ENCODE measurements at regions not wholly inside any gene's neighbourhood (a gene's known extent, or its start where the extent isn't known, plus 50 kb on each side); places are given as distances from the start of the nearest gene placed in this dataset.

DNA sequence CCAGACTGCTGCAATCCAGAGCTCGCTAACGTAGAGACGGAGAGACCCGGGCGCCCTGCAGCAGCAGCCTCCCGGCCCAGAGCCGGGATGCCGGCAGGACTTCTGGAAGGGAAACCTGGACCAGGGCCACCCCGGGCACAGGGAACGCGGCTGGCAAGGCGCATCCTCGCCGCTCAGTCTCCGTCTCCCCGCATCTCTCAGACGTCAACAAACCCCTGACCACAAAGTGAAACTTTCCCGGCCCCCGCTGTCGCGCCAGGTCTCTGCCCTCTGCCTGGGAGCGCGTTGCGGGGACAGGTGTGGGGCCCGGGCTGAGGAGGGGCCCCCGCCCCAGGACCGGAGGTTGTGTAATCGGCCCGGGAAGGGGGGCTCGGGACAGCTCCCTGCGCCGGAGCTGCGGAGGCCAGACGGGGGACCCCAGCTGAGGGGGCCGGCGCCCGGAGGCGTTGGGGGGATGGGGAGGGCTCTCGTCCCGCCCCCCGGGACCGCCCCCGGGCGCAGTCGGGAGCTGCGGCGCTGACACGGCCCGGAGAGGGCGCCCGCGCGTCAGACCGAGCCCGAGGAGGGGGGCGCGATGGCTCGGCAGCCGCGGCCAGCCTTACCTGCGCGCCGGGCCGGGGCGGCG is 116.6 kb upstream of the HIVEP3 start:
- DNase-seq (ENCODE audit: extremely low read depth, low read depth): peak; percentile 21

DNA sequence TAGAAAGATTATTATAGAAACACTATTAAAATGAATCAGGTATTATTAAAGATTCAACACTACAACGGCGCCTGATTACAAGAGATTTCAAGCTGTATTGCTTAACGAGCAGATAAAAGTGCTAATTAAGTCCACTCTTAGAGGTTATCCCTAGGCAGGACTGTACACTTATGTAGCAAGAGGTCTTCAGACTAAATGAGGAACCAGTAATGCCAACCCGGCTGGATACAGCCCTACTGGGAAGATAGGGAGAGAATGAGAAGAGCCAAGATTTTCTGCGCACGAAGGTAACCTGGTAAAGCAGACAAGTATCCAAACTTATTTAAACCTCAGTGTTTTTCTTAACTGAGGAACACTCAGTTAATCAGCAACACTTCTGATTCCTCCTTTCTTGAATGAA is 115.7 kb upstream of the HIVEP3 start:
- no peak for DNase-seq (ENCODE audit: extremely low read depth, low read depth)

DNA sequence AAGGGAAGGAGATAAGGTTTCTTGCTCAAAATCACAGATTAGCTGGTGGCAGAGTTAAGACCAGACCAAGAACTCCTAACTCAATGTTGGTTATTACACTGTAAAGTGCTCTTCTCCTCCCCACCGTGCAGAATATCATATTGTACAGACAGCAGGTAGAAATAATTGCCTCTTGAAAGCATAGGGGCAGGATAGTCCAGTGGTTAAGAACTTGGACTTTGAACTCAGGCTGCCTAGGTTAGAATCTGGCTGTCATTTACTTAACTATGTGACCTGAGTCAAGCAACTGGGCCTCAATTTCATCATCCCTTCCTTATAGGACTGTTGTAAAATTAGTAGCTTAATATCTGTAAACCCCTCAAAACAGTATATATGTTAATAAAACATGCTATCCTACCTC is 114.9 kb upstream of the HIVEP3 start:
- no peak for DNase-seq (ENCODE audit: extremely low read depth, low read depth)

DNA sequence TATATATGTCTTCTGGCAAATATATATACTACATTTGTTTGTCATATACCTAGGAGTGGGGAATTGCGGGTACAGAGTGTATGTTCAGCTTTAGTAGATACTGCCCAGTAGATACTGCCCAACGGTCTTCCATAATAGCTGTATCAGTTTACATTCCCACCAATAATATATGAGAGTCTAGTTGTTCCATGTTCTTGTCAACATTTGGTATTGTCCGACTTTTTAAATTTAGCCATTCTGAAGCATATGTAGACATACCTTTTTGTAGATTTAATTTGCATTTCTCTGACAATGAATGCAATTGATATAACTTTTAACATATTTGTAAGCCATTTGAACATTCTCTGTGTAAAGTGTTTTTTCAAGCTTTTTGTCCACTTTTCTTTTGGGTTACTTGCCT is 99.0 kb upstream of the HIVEP3 start:
- DNase-seq (ENCODE audit: extremely low read depth, low read depth): no peak

DNA sequence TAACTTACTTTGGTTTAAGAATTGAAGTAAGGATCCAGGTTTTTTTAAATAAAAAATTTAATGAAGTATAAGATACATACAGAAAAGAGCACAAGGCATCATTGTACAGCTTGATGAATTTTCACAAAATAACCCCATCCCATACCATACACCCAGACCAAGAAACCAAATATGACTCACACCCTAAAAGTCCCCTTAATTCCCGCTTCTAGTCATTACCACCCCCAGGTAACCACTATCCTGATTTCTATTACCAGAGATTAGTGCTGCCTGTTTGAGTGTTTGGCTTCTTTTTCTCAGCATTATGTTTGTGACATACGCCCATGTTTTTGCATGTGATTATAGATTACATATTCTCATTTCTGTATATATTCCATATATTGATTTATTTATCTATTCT is 98.5 kb upstream of the HIVEP3 start:
- DNase-seq (ENCODE audit: extremely low read depth, low read depth): no peak

DNA sequence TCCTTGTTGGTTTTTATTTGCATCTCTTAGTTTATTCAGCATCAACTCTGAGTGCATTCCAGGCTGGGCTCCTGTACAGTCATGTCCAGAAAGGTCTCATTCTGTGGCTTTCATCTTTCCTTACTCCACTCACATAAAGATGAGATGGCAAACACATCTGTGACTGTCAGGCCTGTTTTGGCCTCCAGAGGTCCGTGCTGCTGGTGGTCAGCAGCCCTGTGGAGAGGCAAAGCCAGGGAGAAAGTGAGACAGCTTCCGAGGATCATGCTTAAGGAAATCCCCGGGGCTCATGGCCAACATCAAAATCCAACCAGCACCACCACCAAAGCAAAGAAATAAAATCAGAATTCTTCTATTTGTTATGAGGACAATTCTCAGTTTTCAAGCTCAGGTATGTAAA is 96.1 kb upstream of the HIVEP3 start:
- DNase-seq (ENCODE audit: extremely low read depth, low read depth): no peak

DNA sequence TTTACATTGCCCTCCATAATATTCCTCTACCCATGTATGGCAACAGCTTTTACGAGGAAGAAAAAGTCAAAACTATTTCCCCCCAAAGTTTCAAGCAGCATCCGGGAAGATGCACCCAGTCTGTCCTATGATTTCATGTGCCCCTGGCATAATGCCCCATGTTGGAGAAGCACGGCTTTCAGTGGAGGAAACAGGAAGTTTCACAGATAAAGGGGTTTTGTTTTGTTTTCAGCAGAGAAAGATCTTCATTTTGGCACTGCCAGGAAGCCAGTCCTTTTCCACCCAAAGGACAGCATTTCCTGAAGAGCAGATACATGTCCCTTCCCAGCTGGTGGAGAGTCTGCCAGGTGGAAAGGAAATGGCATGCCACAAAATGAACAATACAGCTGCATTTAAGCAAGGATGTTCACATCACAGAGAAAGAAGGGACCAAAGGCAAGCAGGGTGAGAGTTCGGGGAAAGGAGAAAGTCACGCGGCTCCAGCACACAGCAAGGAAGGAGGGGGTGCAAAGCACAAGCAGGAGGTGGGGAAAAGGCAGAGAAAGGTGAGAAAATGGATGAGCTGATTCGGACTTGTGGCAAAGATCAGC is 95.3 kb upstream of the HIVEP3 start:
- DNase-seq (ENCODE audit: extremely low read depth, low read depth): no peak

DNA sequence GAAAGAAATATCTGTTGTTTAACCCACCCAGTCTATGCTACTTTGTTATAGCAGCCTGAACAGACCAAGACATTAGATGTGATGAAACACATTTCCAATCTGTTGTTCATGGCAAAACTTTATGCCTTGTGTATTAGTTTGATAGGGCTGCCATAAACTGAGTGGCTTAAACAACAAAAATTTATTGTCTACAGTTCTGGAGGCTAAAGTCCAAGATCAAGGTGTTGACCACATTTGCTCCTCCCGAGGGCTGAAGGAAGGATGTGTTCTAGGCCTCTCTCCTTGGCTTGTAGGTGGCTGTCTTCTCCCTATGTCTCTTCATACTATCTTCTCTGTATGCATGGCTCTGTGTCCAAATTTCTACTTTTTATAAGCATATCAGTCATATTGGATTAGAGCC is 94.1 kb upstream of the HIVEP3 start:
- DNase-seq (ENCODE audit: extremely low read depth, low read depth): no peak

DNA sequence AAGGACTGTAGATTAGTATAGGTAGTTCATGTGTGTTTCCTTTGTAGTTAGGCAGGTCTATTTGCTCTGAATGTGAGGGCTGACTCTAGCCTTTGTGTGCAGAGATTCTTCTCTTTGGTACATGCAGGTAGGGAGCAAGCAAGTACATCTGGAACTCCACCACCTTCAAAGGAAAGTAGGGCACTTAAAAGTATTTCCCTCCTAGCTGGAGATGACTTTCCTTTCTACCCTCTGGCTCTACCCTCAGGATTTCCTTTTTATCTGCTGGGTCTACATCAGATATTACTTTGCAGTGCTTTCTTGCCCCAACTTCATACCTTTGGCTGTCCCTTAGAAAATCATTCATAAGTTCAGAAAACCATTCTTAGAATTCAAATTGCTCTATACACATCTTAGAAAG is 91.7 kb upstream of the HIVEP3 start:
- no peak for DNase-seq (ENCODE audit: extremely low read depth, low read depth)

DNA sequence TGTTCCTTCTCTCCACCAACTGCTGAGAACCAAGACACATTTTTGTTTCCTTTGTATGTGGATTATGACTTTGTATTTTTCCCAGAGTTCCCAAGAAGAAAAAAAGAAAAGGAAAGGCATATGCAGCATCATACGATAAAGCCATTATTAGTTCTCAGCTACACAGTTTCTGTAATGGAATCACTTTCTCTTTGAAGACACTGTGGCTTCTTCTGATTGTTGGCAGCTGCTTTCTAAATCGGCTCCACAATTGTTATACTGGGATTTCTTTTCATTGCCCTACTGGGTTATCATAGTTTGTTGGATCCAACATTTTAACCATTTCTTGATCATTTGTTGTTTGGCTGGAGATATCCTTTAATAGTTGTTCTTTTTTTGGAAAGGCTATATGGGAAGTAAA is 89.5 kb upstream of the HIVEP3 start:
- DNase-seq (ENCODE audit: extremely low read depth, low read depth): no peak

DNA sequence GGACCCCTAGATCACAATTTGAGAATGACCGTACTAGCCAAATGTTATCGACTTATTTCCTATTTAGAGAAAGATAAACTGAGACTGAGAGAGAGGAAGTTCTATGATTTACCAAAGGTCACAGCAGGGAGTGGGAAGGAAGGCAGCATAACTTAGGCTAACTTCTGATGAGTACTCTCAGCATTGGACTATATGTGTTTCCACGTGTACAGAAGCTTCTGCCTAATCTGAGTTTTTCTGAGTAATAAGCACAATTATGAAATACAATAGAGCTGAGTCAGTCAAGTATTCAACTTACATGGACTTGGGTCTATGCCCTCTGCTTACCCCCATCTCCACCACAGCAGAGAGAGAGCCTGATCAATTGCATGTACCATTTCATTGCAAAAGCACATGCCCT is 88.1 kb upstream of the HIVEP3 start:
- no peak for DNase-seq (ENCODE audit: extremely low read depth, low read depth)

DNA sequence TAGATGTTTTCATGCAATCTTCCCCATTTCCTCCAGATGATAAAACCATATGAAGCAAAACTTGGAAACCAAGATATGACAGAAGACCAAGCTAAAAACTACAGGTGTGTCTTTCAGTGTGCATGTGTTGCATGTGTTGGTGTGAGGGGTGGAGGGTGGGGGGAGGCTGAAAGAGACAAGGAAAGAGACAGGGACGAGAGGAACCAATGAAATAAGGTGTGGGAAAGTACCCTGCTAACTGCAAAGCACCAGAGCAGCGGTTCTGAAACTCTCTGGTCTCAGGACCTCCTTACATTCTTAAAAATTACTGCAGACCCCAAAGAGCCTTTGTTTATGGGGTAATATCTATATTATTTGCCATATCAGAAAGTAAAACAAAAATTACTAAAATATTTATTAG is 87.4 kb upstream of the HIVEP3 start:
- no peak for DNase-seq (ENCODE audit: extremely low read depth, low read depth)

DNA sequence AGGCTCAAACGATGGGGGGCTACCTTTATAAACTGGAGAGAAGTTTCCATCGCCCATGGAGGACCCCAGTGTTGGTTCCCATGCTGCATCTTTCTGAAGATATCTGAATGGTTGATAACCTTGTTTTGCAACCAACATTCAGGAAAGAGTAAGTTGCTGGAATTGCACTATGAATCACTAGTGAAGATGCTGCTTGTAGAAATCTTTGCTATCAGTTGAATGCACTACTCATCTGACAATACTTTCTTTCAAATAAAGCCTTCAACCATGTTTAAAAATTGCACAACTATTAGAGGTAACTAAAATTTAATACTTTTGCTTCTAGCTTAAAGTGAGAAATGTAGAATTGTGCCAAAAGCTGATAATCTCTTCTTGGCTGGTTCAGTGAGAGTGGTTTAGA is 86.8 kb upstream of the HIVEP3 start:
- no peak for DNase-seq (ENCODE audit: extremely low read depth, low read depth)

DNA sequence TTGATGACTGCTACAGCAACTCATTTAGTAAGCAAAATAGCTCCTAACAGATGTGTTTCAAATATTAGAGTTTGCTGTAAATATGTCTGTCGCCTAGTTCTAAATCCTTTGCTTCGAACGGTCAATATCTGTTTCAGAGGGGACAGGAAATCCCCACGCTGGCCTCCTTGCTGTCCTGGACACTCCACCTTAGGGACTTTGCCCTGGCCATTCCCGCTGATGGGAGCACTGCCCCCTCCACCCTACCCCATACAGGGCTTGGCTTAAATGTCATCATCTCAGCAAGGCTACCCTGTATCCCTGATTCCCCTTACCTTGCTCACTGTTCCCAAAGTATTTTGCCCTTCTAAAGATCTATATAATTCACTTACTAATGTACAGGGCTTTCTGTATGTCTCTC is 86.1 kb upstream of the HIVEP3 start:
- DNase-seq (ENCODE audit: extremely low read depth, low read depth): no peak

DNA sequence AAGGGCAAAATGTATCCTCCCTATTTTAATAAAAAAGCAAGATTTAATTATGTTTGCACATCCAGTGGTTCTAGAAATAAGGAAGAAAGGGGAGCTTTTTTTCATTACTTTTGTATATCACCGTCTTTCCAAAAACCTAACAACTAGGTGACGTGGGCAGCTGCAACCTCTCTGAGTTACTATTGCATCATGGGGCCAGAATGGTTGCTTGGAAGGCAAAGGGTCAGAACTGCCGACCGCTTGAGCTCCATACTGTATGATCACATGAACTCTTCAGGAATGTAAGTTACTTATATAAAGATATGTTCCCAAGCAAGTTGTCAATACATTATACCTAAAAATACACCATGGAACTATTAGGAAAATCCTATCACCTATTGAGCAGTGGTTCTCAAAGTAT is 85.6 kb upstream of the HIVEP3 start:
- no peak for DNase-seq (ENCODE audit: extremely low read depth, low read depth)

DNA sequence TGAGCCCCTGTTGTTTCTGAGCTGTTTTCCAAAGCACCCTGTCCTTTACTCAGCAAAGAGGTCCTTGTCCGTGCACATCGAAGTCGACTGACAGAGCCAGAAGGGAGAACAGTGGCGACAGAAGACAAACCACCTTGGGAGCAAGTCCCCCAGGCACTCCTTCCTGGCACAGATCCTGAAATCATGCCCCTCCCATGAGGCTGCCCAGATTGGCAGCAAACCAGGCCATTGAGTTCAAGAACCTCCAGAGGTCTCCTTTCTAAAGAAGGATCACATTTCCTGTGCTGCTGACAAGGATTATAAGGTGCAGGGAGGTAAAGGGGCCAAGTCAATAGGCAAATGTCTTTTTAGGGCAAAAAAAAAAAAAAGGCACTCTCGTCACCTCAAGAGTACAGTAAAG is 84.7 kb upstream of the HIVEP3 start:
- no peak for DNase-seq (ENCODE audit: extremely low read depth, low read depth)

DNA sequence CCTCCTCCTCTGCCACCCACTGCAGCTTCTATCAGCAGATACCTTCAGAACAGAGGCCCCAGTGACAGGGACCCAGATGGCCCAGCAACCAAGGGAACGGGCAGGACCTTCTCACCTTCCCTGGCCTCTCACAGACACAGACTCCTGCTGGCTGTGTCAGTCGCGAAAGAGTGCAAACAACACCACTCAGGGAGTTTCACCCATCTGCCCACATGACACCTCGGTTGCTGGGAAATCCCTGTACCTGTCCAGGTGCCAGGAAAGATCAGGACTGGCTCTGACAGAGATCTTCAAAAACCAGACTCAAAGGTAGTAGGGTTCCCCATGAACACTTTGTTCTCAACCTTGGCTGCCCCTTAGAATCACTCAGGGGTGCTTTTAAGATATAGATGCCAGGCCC is 83.5 kb upstream of the HIVEP3 start:
- no peak for DNase-seq (ENCODE audit: extremely low read depth, low read depth)

DNA sequence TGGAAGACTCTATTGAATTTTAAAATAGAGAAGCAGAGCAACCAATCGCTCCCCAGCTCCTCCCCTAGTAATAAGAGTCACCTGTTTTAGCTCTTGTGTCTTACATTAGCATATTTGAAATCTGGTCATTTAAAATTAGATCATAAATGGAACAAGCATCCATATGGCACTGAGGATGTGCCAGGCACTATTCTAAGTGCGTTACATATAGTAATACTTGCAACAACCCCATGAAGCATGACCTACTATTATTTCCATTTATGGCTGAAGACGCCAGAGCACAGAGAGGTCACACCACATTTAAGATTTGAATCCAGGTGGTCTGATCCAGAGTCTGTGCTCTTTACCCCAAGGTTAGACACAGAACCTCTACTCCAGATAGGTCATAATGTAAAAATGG is 82.0 kb upstream of the HIVEP3 start:
- no peak for DNase-seq (ENCODE audit: extremely low read depth, low read depth)

DNA sequence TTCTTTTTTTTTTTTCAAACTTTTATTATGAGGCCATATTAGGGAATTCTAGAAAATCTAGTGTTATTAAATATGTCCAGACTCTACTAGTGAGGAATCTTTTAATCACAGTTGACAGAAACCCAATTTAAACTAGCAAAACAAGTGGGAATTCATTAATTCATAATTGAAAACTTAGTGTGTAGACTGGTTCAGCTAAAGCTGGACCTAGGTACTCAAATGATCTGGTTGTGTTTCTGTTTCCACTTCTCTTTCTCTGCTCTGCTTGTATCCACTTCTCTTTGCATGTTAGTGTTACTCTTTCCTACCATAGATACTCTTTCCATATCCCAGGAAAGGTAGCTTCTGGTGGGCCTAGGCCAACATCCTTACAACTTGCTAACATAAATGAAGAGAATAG is 81.2 kb upstream of the HIVEP3 start:
- no peak for DNase-seq (ENCODE audit: extremely low read depth, low read depth)

DNA sequence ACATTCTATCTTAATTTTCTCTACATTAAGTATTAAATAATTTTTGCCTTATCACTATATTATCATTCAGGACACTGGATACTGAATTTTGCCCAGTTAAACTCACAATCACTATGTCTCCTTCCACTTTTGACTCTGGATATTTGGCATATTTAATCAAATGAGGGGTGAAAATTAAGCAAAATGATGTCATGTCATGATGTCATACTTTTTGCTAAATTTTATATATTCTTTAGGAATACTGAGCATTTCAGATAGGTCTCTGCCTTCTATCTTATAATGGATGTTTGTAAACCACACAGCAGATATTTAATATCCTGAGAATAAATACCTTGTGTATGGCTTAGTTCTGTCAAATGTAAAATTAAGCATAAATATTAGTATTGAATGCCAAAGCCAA is 79.5 kb upstream of the HIVEP3 start:
- DNase-seq (ENCODE audit: extremely low read depth, low read depth): no peak

DNA sequence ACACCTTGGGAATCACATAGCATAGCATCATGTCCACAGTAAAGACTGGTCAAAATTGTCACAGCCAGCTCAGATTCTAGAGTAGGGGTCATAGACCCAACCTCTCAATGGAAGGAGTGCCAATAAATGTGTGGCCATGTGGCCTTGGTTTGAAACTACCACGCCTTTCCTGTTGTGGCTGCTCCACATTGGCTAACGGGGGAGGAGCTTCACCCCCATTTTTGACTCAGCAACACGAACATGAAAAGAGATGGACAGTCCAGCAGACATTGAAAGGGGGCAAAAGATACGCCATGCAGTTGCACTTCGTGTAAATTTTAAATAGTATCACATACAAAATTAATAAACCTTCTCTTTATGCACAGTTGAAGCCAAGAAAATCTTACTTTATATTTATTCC is 78.4 kb upstream of the HIVEP3 start:
- no peak for DNase-seq (ENCODE audit: extremely low read depth, low read depth)

DNA sequence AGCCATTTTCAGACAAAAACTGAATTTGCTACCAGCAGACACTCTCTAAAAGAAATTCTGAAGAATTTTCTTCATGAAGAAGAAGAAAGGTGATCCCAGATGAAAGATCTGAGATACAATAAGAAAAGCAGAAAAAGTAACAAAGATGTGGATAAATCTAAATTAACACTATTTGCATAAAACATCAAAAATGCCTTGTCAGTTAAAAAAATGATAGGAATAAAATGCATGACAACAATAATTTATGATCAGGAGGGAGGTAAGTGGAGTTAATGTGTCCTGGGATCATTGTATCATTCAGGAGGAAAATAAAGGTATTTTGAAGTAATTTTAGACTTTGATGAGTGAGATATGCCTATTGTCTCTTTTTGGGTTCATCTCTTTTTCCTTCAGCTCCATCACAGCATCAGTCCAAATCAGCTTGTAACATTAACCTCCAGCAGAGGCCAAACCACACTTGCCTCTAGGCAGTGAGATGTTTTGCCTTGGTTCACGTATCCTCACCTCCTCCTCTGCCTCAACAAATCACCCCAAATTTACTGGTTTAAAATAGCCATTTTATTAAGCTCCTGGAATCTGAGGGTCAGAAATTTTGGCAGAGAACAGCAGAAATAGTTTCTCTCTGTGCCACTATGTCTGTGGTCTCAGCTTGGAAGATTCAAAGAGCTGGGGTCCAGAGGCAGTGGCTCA is 76.9 kb upstream of the HIVEP3 start:
- no peak for DNase-seq (ENCODE audit: extremely low read depth, low read depth)
